ENCODE measurements at regions not wholly inside any gene's neighbourhood (a gene's known extent, or its start where the extent isn't known, plus 50 kb on each side); places are given as distances from the start of the nearest gene placed in this dataset.

DNA sequence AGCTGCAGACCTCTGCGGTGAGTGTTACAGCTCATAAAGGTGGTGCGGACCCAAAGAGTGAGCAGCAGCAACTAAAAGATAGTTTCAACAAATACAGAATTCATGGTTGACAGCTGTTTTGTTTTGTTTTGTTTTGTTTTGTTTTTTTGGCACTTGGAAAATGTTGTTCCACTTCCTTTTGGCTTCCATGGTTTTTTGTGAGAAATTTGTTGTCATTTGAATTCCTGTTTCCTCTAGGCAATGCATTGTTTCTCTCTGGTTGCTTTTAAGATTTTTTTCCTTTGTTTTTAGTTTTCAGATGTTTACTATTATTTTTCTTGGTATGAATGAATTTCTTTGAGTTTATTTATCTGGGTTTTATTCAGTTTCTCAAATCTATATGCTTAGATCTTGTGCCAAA lies 229.4 kb downstream of the MID1IP1 start:
- intact Hi-C loops (cut with DNase I) = no loop called here
- H3K27me3 ChIP-seq = no peaks in the 10 kb centered on the region
- WGBS, 2 donors = 93 to 100% methylated on average over 2 of the region's 2 CpGs
- H3K36me3 ChIP-seq = no peaks in the 10 kb centered on the region
- no peaks in the 10 kb centered on the region for H3K9me3 ChIP-seq
- DNase-seq = no peak
- no peak overlapping the region for H3K4me3 ChIP-seq (replicated peaks in 1 of 3)
- TF ChIP-seq, protein P1, sequence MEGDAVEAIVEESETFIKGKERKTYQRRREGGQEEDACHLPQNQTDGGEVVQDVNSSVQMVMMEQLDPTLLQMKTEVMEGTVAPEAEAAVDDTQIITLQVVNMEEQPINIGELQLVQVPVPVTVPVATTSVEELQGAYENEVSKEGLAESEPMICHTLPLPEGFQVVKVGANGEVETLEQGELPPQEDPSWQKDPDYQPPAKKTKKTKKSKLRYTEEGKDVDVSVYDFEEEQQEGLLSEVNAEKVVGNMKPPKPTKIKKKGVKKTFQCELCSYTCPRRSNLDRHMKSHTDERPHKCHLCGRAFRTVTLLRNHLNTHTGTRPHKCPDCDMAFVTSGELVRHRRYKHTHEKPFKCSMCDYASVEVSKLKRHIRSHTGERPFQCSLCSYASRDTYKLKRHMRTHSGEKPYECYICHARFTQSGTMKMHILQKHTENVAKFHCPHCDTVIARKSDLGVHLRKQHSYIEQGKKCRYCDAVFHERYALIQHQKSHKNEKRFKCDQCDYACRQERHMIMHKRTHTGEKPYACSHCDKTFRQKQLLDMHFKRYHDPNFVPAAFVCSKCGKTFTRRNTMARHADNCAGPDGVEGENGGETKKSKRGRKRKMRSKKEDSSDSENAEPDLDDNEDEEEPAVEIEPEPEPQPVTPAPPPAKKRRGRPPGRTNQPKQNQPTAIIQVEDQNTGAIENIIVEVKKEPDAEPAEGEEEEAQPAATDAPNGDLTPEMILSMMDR (IDR thresholded peaks at IDR 0.05) = no peak
- TF ChIP-seq POLR2A (IDR thresholded peaks at IDR 0.05) = no peak
- H3K27ac ChIP-seq = no peak overlapping the region
- H3K4me1 ChIP-seq = no peaks in the 10 kb centered on the region

DNA sequence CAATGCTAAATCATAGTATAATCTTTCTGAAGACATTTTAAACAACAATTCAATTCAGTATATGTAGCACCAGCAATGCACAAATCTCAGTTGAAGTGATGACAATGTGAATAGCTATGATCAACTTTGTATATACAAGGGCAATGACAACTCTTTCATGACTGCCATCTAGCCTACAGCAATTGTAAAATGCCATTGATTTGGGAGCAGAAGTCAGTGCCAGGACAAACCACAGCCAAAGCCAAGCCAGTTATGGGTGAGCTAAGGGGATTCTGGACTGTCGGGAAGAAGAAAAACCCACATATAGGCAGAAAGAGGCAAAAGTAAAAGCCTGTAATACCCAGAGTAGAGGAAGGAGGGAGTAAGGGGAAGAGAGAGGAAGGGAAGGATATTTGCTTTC lies 238.6 kb downstream of the MID1IP1 start:
- WGBS, 2 donors = 83 to 100% methylated on average over 1 of the region's 1 CpG
- DNase-seq = no peak
- H3K27ac ChIP-seq = no peak overlapping the region
- no peaks in the 10 kb centered on the region for H3K27me3 ChIP-seq
- no peaks in the 10 kb centered on the region for H3K4me1 ChIP-seq
- no peak for TF ChIP-seq POLR2A (IDR thresholded peaks at IDR 0.05)
- TF ChIP-seq, protein P1 (IDR thresholded peaks at IDR 0.05) = no peak
- intact Hi-C loops (cut with DNase I) = no loop called here
- H3K9me3 ChIP-seq = no peaks in the 10 kb centered on the region
- H3K4me3 ChIP-seq (replicated peaks in 1 of 3) = no peak overlapping the region
- no peaks in the 10 kb centered on the region for H3K36me3 ChIP-seq

DNA sequence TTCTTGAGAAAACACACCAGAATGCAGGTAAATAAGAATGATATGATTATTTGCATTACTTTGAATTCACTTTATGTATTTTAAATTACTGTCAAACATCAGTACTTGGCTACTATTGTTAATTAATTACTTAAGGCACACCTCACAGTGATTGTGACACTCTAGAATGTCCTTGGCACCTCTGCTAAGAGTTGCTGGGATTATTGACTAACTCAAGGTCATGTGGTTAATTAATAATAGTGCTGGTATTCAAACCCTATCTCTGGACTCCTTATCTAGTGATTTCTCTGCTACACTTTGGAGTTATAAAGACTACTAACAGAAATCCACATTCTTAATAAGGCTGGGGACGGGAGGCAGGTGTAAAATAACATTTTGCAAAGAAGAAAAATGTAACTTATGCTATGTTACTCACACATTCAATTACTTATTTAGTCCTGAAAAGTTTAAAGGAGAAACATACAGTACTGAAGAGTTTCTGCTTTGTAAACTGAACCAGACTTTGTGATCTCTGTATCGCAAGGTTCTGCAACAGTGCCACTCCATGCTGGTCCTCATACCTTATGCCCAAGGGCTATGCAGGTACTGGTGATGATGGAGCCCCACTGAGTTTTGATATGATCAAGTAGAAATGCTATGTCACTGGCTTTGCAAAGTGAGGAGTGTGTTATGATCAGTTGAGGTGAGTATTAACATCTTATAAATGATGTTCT lies 242.7 kb downstream of the MID1IP1 start:
- Histone ChIP-seq H3K27ac (no peak overlapping the region), H3K4me3 (replicated peaks in 1 of 3) (no peak overlapping the region), H3K4me1 (no peaks in the 10 kb centered on the region), H3K27me3 (no peaks in the 10 kb centered on the region), H3K36me3 (no peaks in the 10 kb centered on the region), H3K9me3 (no peaks in the 10 kb centered on the region)
- no peak for DNase-seq
- 86 to 90% methylated on average over 2 of the region's 2 CpGs for WGBS, 2 donors
- intact Hi-C loops (cut with DNase I) = no loop called here
- no peak for TF ChIP-seq POLR2A (IDR thresholded peaks at IDR 0.05)
- TF ChIP-seq, protein P1 (IDR thresholded peaks at IDR 0.05) = no peak

DNA sequence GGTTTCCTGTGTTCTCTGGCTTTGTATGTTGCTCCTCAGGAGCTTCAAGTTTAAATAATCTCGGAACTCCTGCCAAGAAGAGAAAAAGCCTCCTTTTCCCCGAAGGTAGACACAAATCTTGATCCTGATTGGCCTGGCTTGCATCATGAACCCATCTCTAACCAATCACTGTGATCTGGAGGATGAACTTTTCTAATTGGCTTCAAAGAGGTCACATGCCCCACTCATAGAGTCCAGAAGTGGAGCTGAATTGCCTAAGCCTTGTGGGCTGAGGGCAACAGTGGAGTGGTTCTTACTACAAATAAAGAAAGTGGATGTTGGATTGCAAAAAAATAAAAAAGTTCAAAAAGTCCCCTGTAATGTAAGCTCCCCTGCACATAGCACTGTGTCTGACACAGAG lies 245.9 kb downstream of the MID1IP1 start:
- H3K36me3 ChIP-seq = no peaks in the 10 kb centered on the region
- DNase-seq = no peak
- no peak overlapping the region for H3K27ac ChIP-seq
- intact Hi-C loops (cut with DNase I) = no loop called here
- no peaks in the 10 kb centered on the region for H3K27me3 ChIP-seq
- TF ChIP-seq, protein P1 (IDR thresholded peaks at IDR 0.05) = no peak
- TF ChIP-seq POLR2A (IDR thresholded peaks at IDR 0.05) = no peak
- no peak overlapping the region for H3K4me3 ChIP-seq (replicated peaks in 1 of 3)
- WGBS, 2 donors = 80 to 83% methylated on average over 1 to 2 of the region's 2 CpGs
- H3K9me3 ChIP-seq = no peaks in the 10 kb centered on the region
- no peaks in the 10 kb centered on the region for H3K4me1 ChIP-seq

DNA sequence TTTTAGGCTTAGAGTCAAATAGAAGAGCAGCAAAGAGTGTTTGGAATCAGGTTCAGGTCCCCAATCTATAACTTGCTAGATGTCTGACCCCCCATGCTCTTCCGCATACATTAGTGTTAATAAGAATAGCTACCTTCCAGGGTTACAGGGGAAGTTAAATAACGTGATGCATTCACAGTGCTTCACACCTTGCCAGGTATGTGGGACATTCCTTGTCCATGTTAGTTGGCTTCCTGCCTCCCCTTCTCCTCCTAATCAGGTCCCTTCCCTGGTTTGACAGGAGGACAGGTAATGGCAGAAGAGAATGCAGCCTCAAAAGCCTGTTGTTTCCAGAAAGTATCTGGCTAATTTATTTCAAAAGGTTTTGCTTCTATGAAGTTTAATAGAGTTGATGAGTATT lies 248.7 kb downstream of the MID1IP1 start:
- Histone ChIP-seq H3K4me1 (no peaks in the 10 kb centered on the region), H3K36me3 (no peaks in the 10 kb centered on the region), H3K9me3 (no peaks in the 10 kb centered on the region), H3K4me3 (replicated peaks in 1 of 3) (no peak overlapping the region), H3K27ac (no peak overlapping the region), H3K27me3 (no peaks in the 10 kb centered on the region)
- no peak for TF ChIP-seq POLR2A (IDR thresholded peaks at IDR 0.05)
- TF ChIP-seq, protein P1 (IDR thresholded peaks at IDR 0.05) = no peak
- intact Hi-C loops (cut with DNase I) = no loop called here
- WGBS, 2 donors = 58 to 78% methylated on average over 2 of the region's 2 CpGs
- DNase-seq = no peak

Data from thyroid gland (tissue), 4 donors.